CD4-positive, alpha-beta T cell (primary cell): ENCODE measurements at regions not wholly inside any gene's neighbourhood (a gene's known extent, or its start where the extent isn't known, plus 50 kb on each side); places are given as distances from the start of the nearest gene placed in this dataset.

ENCODE experiments used
- ATAC-seq: fragments of 200-7000 bp; cut with Tn5 transposase; one replicate; pipeline ENCODE4 v1.10.0; 2022; ENCODE audit warnings: mild to moderate bottlenecking; ENCODE audit not compliant: poor library complexity
- CTCF ChIA-PET: fragments of 350-600 bp; sonication (Branson Sonifier 250); formaldehyde crosslinking; loops from one replicate; lab custom pipeline; 2021; ENCODE audit warnings: antibody characterized with exemption, inconsistent platforms; lab: Charles Lee
- POLR2A ChIA-PET: fragments of 350-600 bp; sonication (Branson Sonifier 250); formaldehyde crosslinking; loops from one replicate; lab custom pipeline; 2021; ENCODE audit warnings: antibody characterized with exemption, inconsistent platforms; lab: Charles Lee
- DNase-seq, 14 experiments: peaks; one replicate each; pipeline ENCODE4 v3.0.0-alpha.2; 2013 to 2020; ENCODE audit warnings: mixed read lengths in 2 of 14
- H3K27ac ChIP-seq, 2 donors: one replicate each; pipeline versions ENCODE4 v1.5.1 to v1.7.0; 2013; ENCODE audit warnings: low read length in 2 of 2, low read depth in 1 of 2, mild to moderate bottlenecking in 1 of 2
- H3K27me3 ChIP-seq, 2 experiments: 1 replicate in 1 of 2; 2 replicates in 1 of 2; pipeline versions ENCODE4 v1.6.1 to v1.7.0; 2013; ENCODE audit warnings: low read length in 2 of 2, control low read depth in 1 of 2, mild to moderate bottlenecking in 1 of 2, moderate library complexity in 1 of 2; ENCODE audit not compliant: insufficient read depth in 2 of 2, control insufficient read depth in 1 of 2
- H3K36me3 ChIP-seq: one replicate; pipeline ENCODE4 v1.6.1; 2013; ENCODE audit warnings: low read length, control low read depth; ENCODE audit not compliant: insufficient read depth
- H3K4me1 ChIP-seq: one replicate; pipeline ENCODE4 v1.6.1; 2013; ENCODE audit warnings: low read length, control low read depth; ENCODE audit not compliant: insufficient read depth
- H3K4me3 ChIP-seq: one replicate; pipeline ENCODE4 v1.5.1; 2013; ENCODE audit warnings: mild to moderate bottlenecking, low read length, moderate library complexity
- H3K9me3 ChIP-seq, 2 experiments: 1 replicate in 1 of 2; 2 replicates in 1 of 2; pipeline versions ENCODE4 v1.6.1 to v1.7.0; 2013; ENCODE audit warnings: low read length in 2 of 2, mild to moderate bottlenecking in 2 of 2, control low read depth in 1 of 2, moderate library complexity in 1 of 2; ENCODE audit not compliant: control insufficient read depth in 1 of 2, insufficient read depth in 1 of 2
- H3K27ac Mint-ChIP-seq: one replicate; pipeline ENCODE4 v1.8.0; 2020; ENCODE audit warnings: mixed read lengths
- H3K27me3 Mint-ChIP-seq: one replicate; pipeline ENCODE4 v1.8.0; 2021; ENCODE audit warnings: mixed read lengths
- H3K36me3 Mint-ChIP-seq: one replicate; pipeline ENCODE4 v1.8.0; 2021; ENCODE audit warnings: low read depth, mixed read lengths
- H3K4me1 Mint-ChIP-seq: one replicate; pipeline ENCODE4 v1.8.0; 2021; ENCODE audit warnings: low read depth, mixed read lengths
- H3K4me3 Mint-ChIP-seq: one replicate; pipeline ENCODE4 v1.8.0; 2020; ENCODE audit warnings: mild to moderate bottlenecking, mixed read lengths
- H3K9me3 Mint-ChIP-seq: one replicate; pipeline ENCODE4 v1.8.0; 2020; ENCODE audit warnings: mixed read lengths
- intact Hi-C, 2 experiments: fragments of 100-400 bp; cut with DNase I in 1 of 2; cut with micrococcal nuclease in 1 of 2; formaldehyde crosslinking; loops; one replicate each; pipeline versions ENCODE4 v1.15.1 to v1.9.0; 2023 to 2025; cut with DNase I, micrococcal nuclease
- TF ChIP-seq, protein P1 (sequence below): fragments of 200-600 bp; IDR thresholded peaks from one replicate; pipeline ENCODE4 v1.8.0; 2022; ENCODE audit warnings: antibody characterized with exemption, mild to moderate bottlenecking

DNA sequence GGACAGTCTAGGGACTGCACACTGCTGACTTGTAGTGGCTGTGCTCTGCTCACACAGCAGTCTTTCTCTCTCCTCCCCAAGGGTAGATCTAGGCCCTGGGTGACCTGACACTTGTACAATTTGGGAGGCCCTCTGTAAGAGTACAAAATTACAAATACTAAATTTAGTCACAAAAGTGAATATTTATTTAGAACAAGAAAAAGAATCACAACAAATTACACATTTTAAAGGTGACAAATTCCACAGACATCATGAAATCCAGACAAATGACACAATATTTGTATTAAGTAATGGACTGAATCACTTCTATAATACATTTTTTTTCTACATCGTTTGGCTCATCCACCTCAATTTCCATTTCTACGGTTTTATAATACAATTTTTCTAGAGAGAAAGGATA, 496.4 kb downstream of the TXNL1 start:
- Mint-ChIP-seq H3K27me3 (no peaks in the 10 kb centered on the region), H3K27ac (no peak overlapping the region), H3K36me3 (no peaks in the 10 kb centered on the region), H3K9me3 (no peaks in the 10 kb centered on the region), H3K4me3 (no peak overlapping the region), H3K4me1 (no peaks in the 10 kb centered on the region)
- DNase-seq (no peak), ATAC-seq (no peak)
- Histone ChIP-seq H3K36me3 (no peaks in the 10 kb centered on the region), H3K9me3 (no peaks in the 10 kb centered on the region), H3K27me3 (no peaks in the 10 kb centered on the region), H3K27ac (no peak overlapping the region), H3K4me1 (no peaks in the 10 kb centered on the region), H3K4me3 (no peak overlapping the region)
- ChIA-PET CTCF (no interaction called here), POLR2A (no interaction called here)
- TF ChIP-seq, protein P1, sequence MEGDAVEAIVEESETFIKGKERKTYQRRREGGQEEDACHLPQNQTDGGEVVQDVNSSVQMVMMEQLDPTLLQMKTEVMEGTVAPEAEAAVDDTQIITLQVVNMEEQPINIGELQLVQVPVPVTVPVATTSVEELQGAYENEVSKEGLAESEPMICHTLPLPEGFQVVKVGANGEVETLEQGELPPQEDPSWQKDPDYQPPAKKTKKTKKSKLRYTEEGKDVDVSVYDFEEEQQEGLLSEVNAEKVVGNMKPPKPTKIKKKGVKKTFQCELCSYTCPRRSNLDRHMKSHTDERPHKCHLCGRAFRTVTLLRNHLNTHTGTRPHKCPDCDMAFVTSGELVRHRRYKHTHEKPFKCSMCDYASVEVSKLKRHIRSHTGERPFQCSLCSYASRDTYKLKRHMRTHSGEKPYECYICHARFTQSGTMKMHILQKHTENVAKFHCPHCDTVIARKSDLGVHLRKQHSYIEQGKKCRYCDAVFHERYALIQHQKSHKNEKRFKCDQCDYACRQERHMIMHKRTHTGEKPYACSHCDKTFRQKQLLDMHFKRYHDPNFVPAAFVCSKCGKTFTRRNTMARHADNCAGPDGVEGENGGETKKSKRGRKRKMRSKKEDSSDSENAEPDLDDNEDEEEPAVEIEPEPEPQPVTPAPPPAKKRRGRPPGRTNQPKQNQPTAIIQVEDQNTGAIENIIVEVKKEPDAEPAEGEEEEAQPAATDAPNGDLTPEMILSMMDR, result no peak
- intact Hi-C loops, result no loop called here

DNA sequence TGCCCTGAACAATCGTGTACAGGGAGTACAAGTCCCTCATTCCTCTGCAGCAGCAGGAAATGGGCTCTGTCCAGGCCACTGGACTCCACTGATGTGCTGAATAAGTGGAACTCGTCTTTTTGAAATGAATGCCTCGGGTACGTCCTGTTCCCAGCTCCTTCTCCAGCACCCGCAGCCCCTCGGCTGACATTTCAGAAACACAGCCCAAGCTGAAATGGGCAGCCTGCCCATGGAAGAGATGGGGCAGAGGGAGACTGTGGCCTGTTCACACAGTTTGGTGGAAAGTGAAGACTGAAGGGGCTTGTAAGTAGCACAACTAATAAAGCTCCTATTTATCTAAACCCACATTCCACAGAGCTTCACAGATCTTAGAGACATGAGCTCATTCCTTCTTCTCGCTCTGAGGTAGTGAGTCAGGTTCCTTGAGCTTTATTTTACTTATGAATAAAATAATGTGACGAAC, 498.6 kb downstream of the TXNL1 start:
- H3K36me3 ChIP-seq, result no peaks in the 10 kb centered on the region
- no peak overlapping the region for H3K27ac ChIP-seq
- Mint-ChIP-seq H3K9me3 (no peaks in the 10 kb centered on the region), H3K36me3 (no peaks in the 10 kb centered on the region), H3K4me3 (no peak overlapping the region), H3K27me3 (no peaks in the 10 kb centered on the region), H3K4me1 (no peaks in the 10 kb centered on the region), H3K27ac (no peak overlapping the region)
- TF ChIP-seq, protein P1, result no peak
- ATAC-seq (no peak), DNase-seq (no peak)
- H3K27me3 ChIP-seq, result no peaks in the 10 kb centered on the region
- intact Hi-C loops, result no loop called here
- CTCF ChIA-PET, result no interaction called here
- no peaks in the 10 kb centered on the region for H3K4me1 ChIP-seq
- H3K9me3 ChIP-seq, result no peaks in the 10 kb centered on the region
- POLR2A ChIA-PET, result no interaction called here
- no peak overlapping the region for H3K4me3 ChIP-seq

DNA sequence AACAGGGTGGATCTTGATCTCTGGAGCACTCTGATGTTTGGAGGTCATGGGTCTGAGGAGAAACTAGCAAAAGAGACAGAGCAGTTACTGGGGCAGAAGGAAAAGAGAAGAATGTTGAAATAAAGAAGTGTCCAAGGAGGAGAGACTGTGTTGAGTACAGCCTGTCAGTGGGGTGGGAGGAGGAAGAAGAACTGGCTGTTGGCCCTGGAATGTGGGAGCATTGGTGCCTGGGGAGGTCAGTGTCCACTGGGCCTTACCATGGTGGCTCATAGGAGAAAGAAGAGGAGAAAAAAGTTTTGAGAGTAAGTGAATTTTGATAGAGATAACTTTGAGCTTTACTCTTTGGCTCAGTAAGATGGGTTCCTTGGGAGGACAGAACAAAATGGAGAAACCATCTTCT, 499.0 kb downstream of the TXNL1 start:
- no peak overlapping the region for H3K4me3 Mint-ChIP-seq
- intact Hi-C loops, result no loop called here
- POLR2A ChIA-PET, result no interaction called here

More for the DNA sequence above, 499.0 kb downstream of the TXNL1 start:
- no peak overlapping the region for H3K4me3 ChIP-seq
- TF ChIP-seq, protein P1, result no peak
- no peaks in the 10 kb centered on the region for H3K36me3 Mint-ChIP-seq
- no peaks in the 10 kb centered on the region for H3K27me3 Mint-ChIP-seq
- DNase-seq, result no peak
- no peak overlapping the region for H3K27ac ChIP-seq
- H3K9me3 Mint-ChIP-seq, result no peaks in the 10 kb centered on the region
- no peaks in the 10 kb centered on the region for H3K27me3 ChIP-seq
- H3K36me3 ChIP-seq, result no peaks in the 10 kb centered on the region
- no peaks in the 10 kb centered on the region for H3K4me1 Mint-ChIP-seq
- no peak for ATAC-seq
- no peaks in the 10 kb centered on the region for H3K4me1 ChIP-seq
- H3K27ac Mint-ChIP-seq, result no peak overlapping the region
- CTCF ChIA-PET, result no interaction called here
- no peaks in the 10 kb centered on the region for H3K9me3 ChIP-seq
